ENCODE measurements at regions not wholly inside any gene's neighbourhood (a gene's known extent, or its start where the extent isn't known, plus 50 kb on each side); places are given as distances from the start of the nearest gene placed in this dataset.

GRCh38 chr6:920512-920911, 227.6 kb upstream of the EXOC2 start:
- TF ChIP-seq, protein P1, sequence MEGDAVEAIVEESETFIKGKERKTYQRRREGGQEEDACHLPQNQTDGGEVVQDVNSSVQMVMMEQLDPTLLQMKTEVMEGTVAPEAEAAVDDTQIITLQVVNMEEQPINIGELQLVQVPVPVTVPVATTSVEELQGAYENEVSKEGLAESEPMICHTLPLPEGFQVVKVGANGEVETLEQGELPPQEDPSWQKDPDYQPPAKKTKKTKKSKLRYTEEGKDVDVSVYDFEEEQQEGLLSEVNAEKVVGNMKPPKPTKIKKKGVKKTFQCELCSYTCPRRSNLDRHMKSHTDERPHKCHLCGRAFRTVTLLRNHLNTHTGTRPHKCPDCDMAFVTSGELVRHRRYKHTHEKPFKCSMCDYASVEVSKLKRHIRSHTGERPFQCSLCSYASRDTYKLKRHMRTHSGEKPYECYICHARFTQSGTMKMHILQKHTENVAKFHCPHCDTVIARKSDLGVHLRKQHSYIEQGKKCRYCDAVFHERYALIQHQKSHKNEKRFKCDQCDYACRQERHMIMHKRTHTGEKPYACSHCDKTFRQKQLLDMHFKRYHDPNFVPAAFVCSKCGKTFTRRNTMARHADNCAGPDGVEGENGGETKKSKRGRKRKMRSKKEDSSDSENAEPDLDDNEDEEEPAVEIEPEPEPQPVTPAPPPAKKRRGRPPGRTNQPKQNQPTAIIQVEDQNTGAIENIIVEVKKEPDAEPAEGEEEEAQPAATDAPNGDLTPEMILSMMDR (IDR thresholded peaks at IDR 0.05; ENCODE audit: low read depth, low read length), result no peak
- no peak for TF ChIP-seq EZH2phosphoT487 (IDR thresholded peaks at IDR 0.05; ENCODE audit: low read depth)
